A673 (cell line): ENCODE measurements at regions not wholly inside any gene's neighbourhood (a gene's known extent, or its start where the extent isn't known, plus 50 kb on each side); places are given as distances from the start of the nearest gene placed in this dataset.
"Not testable (repeated sequence)": the region's sequence is repeated elsewhere in the genome, so short reads cannot be mapped to it uniquely, and the experiment has no call there.

Source experiments
- BruUV-seq: library from RNA; stranded (reverse); fragments of 400-500 nt; replicated peaks from 2 replicates; lab custom pipeline; 2021; lab: Mats Ljungman, UMichigan
- CTCF ChIA-PET: fragments of 300-600 bp; sonication (Branson Sonifier 250); formaldehyde crosslinking; loops from one replicate; lab custom pipeline; 2022; ENCODE audit warnings: antibody characterized with exemption; lab: Charles Lee
- POLR2A ChIA-PET: fragments of 300-600 bp; sonication (Branson Sonifier 250); formaldehyde crosslinking; loops from one replicate; lab custom pipeline; 2022; ENCODE audit warnings: antibody characterized with exemption; ENCODE audit not compliant: low non-redundant PET; lab: Charles Lee
- DNase-seq: peaks from one replicate; pipeline ENCODE4 v3.0.0-alpha.2; 2015; ENCODE audit warnings: low spot score
- H3K27ac ChIP-seq: fragments of 200-600 bp; sonication (generic); 2 replicates; pipeline ENCODE4 v1.5.1; 2016; ENCODE audit warnings: mixed run types, low read depth, mild to moderate bottlenecking, mixed read lengths, antibody characterized with exemption, low read length; ENCODE audit not compliant: poor library complexity, severe bottlenecking
- H3K27me3 ChIP-seq: fragments of 200-600 bp; sonication (generic); replicated peaks from 2 replicates; pipeline ENCODE4 v1.6.1; 2017; ENCODE audit warnings: mixed run types, low read depth, mild to moderate bottlenecking, mixed read lengths, antibody characterized with exemption, low read length; ENCODE audit not compliant: insufficient read depth, poor library complexity
- H3K36me3 ChIP-seq: fragments of 200-600 bp; sonication (generic); 2 replicates; pipeline ENCODE4 v1.6.1; 2016; ENCODE audit warnings: mixed run types, mild to moderate bottlenecking, mixed read lengths, antibody characterized with exemption, low read length; ENCODE audit not compliant: insufficient read depth, poor library complexity, severe bottlenecking
- H3K4me1 ChIP-seq: fragments of 200-600 bp; sonication (generic); 2 replicates; pipeline ENCODE4 v1.6.1; 2017; ENCODE audit warnings: mixed run types, mild to moderate bottlenecking, mixed read lengths, antibody characterized with exemption, low read length; ENCODE audit not compliant: insufficient read depth, poor library complexity, severe bottlenecking
- H3K4me3 ChIP-seq: fragments of 200-600 bp; sonication (generic); 2 replicates; pipeline ENCODE4 v1.5.1; 2016; ENCODE audit warnings: low read depth, mixed run types, mild to moderate bottlenecking, mixed read lengths, low read length; ENCODE audit not compliant: poor library complexity, severe bottlenecking
- H3K9me3 ChIP-seq: fragments of 200-600 bp; sonication (generic); 2 replicates; pipeline ENCODE4 v1.6.1; 2016; ENCODE audit warnings: mixed run types, low read depth, mild to moderate bottlenecking, mixed read lengths, antibody characterized with exemption, low read length; ENCODE audit not compliant: poor library complexity, severe bottlenecking
- EZH2 ChIP-seq: fragments of 200-600 bp; sonication (generic); IDR thresholded peaks from 2 replicates; pipeline ENCODE4 v1.6.1; 2017; ENCODE audit warnings: borderline replicate concordance, low read depth, mild to moderate bottlenecking, mixed read lengths, antibody characterized with exemption, low read length; ENCODE audit not compliant: poor library complexity, severe bottlenecking
- intact Hi-C: fragments of 100-400 bp; cut with micrococcal nuclease; formaldehyde crosslinking; loops from one replicate; pipeline ENCODE4 v1.10.0; 2022; ENCODE audit not compliant: unreplicated experiment
- TF ChIP-seq, protein P1 (sequence below): fragments of 300-800, 200-600 bp; sonication (generic); conservative IDR thresholded peaks from 2 replicates; pipeline ENCODE4 v1.5.1; 2017; ENCODE audit warnings: low read depth, mild to moderate bottlenecking, antibody characterized with exemption, low read length, moderate library complexity, mixed read lengths

DNA sequence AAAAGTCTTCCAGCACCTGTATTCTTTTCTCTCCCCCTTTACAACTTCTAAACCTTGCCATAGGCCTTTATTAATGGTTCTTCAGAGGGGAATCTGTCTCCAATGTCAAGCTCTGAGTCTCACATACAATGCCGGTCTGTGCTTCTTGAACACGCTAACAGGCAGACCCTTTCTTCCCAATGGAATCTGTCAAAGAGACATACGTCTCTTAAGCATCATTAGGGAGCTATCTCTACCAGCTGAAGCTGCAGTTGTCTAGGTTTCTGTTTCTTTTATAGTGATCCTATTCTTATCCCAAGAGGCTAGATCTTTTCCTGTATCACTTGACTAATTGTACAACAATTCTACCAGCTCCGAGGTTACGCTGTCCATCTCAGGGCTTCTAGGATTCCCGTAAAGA is 560.8 kb upstream of the NBEA start:
- no peak overlapping the region for H3K4me3 ChIP-seq
- no peaks in the 10 kb centered on the region for H3K27me3 ChIP-seq
- TF ChIP-seq, protein P1, sequence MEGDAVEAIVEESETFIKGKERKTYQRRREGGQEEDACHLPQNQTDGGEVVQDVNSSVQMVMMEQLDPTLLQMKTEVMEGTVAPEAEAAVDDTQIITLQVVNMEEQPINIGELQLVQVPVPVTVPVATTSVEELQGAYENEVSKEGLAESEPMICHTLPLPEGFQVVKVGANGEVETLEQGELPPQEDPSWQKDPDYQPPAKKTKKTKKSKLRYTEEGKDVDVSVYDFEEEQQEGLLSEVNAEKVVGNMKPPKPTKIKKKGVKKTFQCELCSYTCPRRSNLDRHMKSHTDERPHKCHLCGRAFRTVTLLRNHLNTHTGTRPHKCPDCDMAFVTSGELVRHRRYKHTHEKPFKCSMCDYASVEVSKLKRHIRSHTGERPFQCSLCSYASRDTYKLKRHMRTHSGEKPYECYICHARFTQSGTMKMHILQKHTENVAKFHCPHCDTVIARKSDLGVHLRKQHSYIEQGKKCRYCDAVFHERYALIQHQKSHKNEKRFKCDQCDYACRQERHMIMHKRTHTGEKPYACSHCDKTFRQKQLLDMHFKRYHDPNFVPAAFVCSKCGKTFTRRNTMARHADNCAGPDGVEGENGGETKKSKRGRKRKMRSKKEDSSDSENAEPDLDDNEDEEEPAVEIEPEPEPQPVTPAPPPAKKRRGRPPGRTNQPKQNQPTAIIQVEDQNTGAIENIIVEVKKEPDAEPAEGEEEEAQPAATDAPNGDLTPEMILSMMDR, result no peak
- no peak for TF ChIP-seq EZH2
- no peak overlapping the region for H3K27ac ChIP-seq
- BruUV-seq, result no TSS peak
- POLR2A ChIA-PET, result no interaction called here
- intact Hi-C loops, result no loop called here
- no peaks in the 10 kb centered on the region for H3K9me3 ChIP-seq
- no peaks in the 10 kb centered on the region for H3K36me3 ChIP-seq
- CTCF ChIA-PET, result no interaction called here
- no peaks in the 10 kb centered on the region for H3K4me1 ChIP-seq
- no peak for DNase-seq

DNA sequence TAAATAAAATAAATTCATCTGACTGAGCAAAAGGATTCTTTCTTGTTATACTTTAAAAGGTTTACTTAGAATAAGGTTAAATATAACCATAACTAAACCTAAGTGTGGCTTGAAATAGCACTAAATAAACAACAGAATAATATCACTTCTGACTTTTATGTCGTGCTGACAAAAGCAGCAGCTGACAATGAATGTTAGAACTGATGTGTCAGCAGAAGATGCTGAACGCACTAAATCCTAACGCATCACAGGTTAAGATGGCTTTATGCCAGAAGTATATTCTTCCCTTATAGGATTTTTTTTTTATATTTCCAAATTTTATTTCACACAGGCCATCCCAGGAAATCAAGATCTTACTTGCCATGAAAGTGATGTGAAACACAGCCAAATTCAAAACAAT is 558.3 kb upstream of the NBEA start:
- DNase-seq, result no peak
- H3K36me3 ChIP-seq, result no peaks in the 10 kb centered on the region
- CTCF ChIA-PET, result no interaction called here
- H3K4me3 ChIP-seq, result no peak overlapping the region
- no peaks in the 10 kb centered on the region for H3K9me3 ChIP-seq
- no peaks in the 10 kb centered on the region for H3K27me3 ChIP-seq
- POLR2A ChIA-PET, result no interaction called here
- H3K4me1 ChIP-seq, result no peaks in the 10 kb centered on the region
- no peak overlapping the region for H3K27ac ChIP-seq
- no peak for TF ChIP-seq EZH2
- TF ChIP-seq, protein P1, result no peak
- BruUV-seq, result no TSS peak
- intact Hi-C loops, result no loop called here

DNA sequence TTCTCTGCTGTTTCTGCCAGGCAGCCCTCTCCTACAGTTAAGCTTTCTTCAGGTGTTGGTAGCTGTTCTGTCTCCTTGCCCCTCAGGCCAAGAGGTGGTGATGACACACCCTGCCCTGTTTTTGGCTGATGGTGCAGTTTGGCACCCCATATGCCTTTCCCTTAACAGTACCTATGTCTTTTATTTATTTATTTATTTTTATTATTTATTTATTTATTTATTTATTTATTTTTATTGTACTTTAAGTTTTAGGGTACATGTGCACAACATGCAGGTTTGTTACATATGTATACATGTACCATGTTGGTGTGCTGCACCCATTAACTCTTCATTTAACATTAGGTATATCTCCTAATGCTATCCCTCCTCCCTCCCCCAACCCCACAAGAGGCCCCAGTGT is 555.8 kb upstream of the NBEA start:
- POLR2A ChIA-PET, H3K9me3 ChIP-seq, CTCF ChIA-PET, DNase-seq, H3K27ac ChIP-seq, H3K36me3 ChIP-seq, H3K4me3 ChIP-seq, H3K4me1 ChIP-seq, intact Hi-C loops, BruUV-seq, H3K27me3 ChIP-seq: not testable (repeated sequence)

DNA sequence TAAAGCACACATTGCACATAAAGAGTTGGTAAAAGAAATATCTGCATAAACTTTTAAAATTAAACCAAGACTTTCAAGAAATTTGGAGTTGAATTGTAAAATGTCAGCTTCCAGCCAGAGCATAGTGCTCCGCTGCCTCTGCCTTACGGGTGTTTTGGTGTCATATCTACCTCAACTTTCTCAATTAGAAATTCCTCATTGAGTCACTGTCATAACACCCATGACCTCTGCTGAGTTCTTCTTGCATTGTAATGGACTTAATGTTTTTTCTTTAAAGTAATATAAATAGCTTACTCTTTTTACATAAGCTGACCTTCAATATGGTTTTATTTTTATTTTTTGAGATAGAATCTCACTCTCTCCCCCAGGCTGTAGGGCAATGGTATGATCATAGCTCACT is 551.0 kb upstream of the NBEA start:
- ChIA-PET CTCF (no interaction called here), POLR2A (no interaction called here)
- H3K36me3 ChIP-seq, result no peaks in the 10 kb centered on the region
- H3K4me1 ChIP-seq, result no peaks in the 10 kb centered on the region
- H3K4me3 ChIP-seq, result no peak overlapping the region
- no peaks in the 10 kb centered on the region for H3K27me3 ChIP-seq
- intact Hi-C loops, result no loop called here
- no TSS peak for BruUV-seq
- TF ChIP-seq, protein P1, result no peak
- TF ChIP-seq EZH2, result no peak
- no peak overlapping the region for H3K27ac ChIP-seq
- DNase-seq, result no peak
- H3K9me3 ChIP-seq, result peaks cover 5% of the 10 kb centered on the region
